Fibroblast of peridontal ligament (primary cell): ENCODE measurements at regions not wholly inside any gene's neighbourhood (a gene's known extent, or its start where the extent isn't known, plus 50 kb on each side); places are given as distances from the start of the nearest gene placed in this dataset.

Experiments
- DNase-seq: peaks from one replicate; pipeline ENCODE4 v3.0.0-alpha.2; 2010; ENCODE audit errors: extremely low read depth

DNA sequence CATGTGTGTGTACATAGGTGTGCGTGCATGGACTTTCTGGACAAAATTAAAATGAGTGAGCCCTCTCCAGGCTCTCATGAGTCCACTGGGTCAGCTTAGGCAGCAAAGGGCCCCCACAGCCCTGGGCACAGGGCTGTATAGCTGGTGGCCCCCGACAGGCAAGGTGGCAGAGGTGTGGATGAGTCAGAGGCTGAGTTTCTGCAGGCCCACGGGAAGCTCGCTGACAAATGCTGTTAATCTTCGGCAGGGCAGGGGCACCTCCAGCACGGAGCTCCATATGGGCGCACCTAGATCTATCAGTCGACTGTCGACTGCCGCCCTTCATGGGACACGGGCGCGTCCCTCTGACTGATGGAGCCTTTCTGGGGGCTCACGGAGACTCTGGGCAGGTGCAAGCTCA, 181.1 kb downstream of the URI1 start:
- DNase-seq: no peak

DNA sequence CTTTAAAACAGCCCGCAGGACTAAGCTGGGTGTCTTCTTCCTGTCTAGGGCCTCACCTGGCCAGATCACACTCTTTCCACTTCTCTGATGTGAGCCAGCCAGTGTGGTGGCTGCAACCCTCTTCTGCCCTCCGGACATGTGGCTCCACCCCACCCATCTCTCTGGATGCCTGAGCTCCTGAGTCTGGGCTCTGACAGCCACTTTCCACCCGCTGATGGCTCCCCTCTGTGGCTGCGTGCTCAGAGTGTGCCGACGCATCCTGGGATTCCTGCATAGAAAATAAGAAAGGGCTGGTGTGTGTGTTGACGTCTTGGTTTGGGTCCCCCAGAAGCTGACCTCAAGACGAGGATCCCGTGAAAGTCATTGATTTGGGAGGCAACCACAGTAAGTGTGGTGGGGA, 181.6 kb downstream of the URI1 start:
- no peak for DNase-seq

GRCh38 chr19:30128211-30128610, 186.2 kb downstream of the URI1 start:
- no peak for DNase-seq

GRCh38 chr19:30130356-30131122, 188.5 kb downstream of the URI1 start:
- no peak for DNase-seq

GRCh38 chr19:30131246-30131645, 189.2 kb downstream of the URI1 start:
- DNase-seq: no peak

DNA sequence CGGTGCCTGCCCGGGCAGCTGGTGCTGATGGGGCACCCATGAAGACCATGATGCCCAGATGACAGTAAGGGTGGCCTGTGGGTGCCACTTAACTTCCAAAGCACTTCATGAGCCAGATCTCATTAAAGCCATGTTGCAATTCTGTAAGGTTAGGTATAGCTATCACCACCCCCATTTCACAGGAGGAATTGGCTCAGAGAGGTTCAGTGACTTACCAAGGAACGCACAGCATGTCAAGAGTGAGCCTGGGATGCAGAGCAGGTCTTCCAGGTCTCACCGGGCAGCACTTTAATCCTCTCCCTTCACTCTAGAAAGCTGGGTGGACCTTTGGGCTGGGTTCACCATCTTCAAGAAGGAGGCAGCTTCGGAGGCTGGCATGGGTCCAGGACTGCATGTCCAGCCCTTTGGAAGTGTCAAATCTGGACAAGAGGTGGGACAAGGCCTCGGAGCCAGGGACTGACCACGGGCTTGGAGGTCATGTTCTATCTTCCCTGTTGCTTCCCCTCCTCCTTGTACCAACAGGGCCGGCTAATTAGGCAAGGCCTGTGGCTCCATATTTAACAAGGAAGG, 189.8 kb downstream of the URI1 start:
- DNase-seq: no peak

DNA sequence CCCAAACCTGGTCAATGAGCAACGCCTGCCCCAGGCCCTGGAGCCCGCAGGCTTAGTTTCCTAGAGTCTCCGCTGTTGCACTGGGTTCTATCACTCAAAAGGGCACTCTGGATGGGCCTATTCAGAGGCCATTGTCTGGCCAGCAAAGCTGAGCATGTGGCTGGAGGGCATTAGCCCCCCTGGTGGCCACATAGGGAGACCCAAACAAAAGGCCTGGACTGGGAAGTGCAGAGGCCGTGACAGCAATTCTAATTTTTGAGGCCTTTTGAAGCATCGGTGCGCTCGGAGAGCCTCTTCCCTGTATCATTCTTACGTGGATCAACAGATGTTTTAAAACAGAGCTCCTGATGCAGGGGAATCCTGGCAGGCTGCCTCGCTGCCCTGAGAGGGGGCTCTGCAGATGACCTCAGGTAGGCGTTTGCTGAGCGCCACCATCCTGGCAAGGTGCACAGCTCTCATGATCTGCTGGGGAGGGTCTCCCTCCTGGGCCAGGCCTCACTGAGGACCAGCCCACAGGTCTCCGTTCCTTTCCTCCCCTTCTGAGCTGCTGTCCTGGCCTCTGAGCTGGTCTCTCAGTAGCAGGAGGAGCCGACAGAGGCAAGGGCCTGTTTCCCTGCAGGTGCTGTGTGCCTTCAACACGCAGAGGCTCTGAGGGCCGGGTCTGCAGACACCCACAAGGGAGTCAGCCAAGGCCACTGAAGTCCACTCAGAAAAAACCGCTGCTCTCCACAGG, 190.5 kb downstream of the URI1 start:
- DNase-seq: no peak

GRCh38 chr19:30133803-30134202, 191.8 kb downstream of the URI1 start:
- DNase-seq: no peak

DNA sequence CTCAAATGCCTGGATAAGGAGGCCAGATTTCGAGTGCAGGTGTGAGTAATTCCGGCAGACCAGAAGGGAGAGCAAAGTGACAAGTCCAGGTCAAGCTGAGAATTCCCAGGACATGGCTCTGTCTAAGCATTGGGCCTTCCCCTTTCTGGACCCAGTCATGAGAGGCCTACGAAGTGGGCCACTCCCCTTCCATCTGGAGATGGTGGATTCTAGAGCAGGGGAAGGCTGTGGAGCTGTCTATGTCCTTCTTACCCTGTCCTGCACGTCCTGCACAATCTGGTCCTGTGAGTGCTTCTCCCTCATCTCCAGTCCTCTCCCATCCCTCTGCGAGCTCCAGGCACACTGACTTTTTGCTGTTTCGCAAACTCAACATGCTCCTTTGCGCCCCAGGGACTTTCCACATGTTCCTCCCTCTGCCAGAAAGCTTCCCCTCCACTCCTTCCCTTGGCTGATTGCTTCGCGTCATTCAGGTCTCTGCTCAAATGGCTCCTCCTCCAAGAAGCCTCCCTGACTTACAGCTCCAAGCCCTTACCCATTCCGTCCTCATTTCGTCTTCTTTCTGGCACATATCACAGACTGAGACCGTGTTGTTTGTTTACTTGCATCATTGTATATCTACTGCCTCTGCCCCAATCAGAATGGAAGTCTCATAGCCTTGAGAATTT, 193.2 kb downstream of the URI1 start:
- DNase-seq: no peak

GRCh38 chr19:30135797-30136196, 193.8 kb downstream of the URI1 start:
- no peak for DNase-seq

GRCh38 chr19:30136611-30137195, 194.7 kb downstream of the URI1 start:
- no peak for DNase-seq

GRCh38 chr19:30137747-30138146, 195.7 kb downstream of the URI1 start:
- no peak for DNase-seq

GRCh38 chr19:30144242-30144758, 202.3 kb downstream of the URI1 start:
- DNase-seq: no peak

DNA sequence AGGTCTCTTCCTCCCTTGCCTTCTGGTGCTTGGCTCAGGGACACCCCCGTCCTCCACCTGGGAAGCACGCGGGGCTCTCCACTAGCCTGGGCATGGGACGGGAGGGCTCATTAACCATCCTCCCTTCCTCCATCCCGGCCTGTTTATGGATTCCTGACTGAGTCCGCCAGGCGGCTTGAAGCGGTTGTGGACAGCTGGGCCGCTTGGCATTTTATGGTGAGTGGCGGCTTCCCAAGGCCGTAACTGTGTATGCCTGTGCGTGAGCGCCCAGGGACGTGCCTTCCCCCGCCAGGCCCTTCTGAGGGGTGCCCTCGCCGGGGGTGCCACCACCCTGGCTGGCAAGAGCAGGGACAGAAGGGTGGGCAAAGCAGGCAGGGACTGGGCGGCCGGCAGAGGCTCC, 202.8 kb downstream of the URI1 start:
- DNase-seq: no peak

DNA sequence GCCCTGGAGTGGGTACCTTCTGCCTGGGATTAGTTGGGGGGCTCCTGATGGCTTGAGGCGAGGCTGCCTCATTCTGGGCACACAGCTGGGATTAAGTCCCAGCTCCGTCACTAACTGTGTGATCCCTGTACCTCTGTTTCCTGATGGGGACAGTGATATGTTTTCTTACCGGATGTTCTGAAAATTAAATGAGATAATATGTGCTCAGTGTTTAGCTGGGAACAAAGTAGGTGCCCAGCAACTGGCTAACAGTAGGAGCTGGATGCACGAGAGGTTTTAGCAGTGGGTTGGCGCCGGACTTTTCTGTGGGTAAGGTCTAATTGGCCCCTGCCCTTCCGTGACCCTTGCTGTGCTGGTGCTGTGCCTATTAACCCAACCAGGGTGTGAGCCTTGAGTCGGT, 203.4 kb downstream of the URI1 start:
- no peak for DNase-seq

- DNase-seq: no peak
These were observed 204.3 kb downstream of the URI1 start for GRCh38 chr19:30146346-30146745.

DNA sequence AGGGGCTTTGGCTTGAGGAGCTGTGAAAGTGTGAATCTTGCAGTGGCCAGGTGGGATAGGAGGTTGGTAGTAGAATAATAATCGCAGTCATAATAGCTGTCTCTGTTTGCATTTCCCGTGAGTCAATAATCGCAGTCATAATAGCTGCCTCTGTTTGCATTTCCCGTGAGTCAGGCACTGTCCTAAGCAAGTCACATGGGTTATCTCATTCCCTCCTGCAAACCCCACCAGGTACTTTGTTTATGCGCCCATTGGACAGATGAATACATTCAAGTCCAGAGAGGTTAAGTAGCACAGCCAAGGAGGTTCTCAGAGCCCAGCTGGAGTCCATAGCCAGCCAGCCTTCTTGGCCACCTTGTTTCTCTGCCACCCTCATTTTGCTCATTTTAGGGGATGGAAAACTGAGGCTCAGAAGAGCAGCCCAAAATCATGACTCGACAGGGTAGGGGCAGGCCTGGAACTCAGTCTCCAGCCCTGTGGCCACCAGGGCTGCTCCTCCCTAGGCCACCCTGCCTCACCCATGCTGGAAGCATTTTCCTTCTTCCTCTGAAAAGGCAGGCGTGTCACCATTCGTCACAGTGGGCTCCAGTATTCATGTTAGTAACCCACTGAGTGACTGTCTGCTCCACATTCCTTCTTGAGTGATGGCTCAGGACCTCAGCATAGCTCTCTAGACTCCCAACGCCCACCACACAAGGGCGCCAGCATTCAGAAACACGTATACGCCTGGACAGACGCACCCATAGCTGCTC, 206.2 kb downstream of the URI1 start:
- DNase-seq: no peak

DNA sequence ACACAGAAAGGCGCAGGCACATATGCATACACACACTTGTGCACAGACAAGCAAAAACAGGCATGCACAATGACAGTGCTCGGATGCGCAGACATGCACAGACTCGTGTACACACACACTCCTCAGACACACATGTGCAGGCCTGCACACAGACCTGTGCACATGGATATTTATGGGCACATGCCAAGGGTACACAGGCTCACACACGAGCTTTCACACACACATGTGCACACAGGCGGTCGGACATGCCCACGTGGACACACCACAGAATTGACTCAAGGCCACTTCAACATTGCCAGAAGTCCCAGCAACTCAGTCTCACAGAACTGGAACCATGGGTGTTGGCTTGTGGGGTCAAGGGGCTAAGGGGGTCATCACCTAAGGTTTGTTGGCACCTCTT, 206.8 kb downstream of the URI1 start:
- no peak for DNase-seq

- DNase-seq: no peak
These were observed 207.3 kb downstream of the URI1 start for GRCh38 chr19:30149300-30149699.

DNA sequence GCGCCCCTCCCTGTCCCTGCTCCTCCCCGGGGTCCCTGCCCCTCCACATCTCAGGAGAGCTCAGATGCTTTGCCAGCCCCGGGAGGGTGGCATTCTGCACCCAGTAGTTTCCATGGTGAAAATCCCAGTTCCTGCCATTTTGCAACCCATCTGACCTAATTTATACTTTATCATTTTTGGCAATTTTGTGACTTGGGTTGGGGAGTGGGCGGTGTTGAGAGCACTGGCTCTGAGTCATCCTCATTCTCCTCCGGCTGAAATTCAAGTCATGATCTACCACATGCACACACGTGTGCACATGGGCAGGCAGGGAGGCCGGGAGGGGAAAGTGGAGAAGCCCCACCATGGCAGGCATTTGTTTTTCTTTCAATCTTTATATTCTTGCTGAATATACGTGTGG, 208.6 kb downstream of the URI1 start:
- DNase-seq: no peak

- no peak for DNase-seq
These were observed 209.0 kb downstream of the URI1 start for GRCh38 chr19:30151081-30151480.
